Brain microvascular endothelial cell (primary cell): ENCODE measurements at regions not wholly inside any gene's neighbourhood (a gene's known extent, or its start where the extent isn't known, plus 50 kb on each side); places are given as distances from the start of the nearest gene placed in this dataset.

Experiments used
- DNase-seq: peaks from one replicate; pipeline ENCODE4 v3.0.0-alpha.2; 2020
- H3K27ac ChIP-seq: fragments of 250-450 bp; sonication (Bioruptor Pico); 2 replicates; pipeline ENCODE4 v1.5.1; 2020; ENCODE audit warnings: mild to moderate bottlenecking, moderate library complexity
- H3K27me3 ChIP-seq: fragments of 250-450 bp; sonication (Bioruptor Pico); replicated peaks from 2 replicates; pipeline ENCODE4 v1.5.1; 2020; ENCODE audit warnings: mild to moderate bottlenecking
- H3K36me3 ChIP-seq: fragments of 250-450 bp; sonication (Bioruptor Pico); replicated peaks from 2 replicates; pipeline ENCODE4 v1.5.1; 2020; ENCODE audit warnings: mild to moderate bottlenecking
- H3K4me3 ChIP-seq: 2 replicates; pipeline ENCODE4 v1.5.1; 2011; ENCODE audit warnings: low read depth, mild to moderate bottlenecking, control low read depth, low read length, moderate library complexity
- CTCF ChIP-seq: IDR thresholded peaks from 2 replicates; pipeline ENCODE4 v1.5.1; 2011; ENCODE audit warnings: low read depth, mild to moderate bottlenecking, moderate library complexity, low read length, control low read depth, inconsistent platforms; ENCODE audit errors: missing control alignments
- in situ Hi-C: cut with HindIII; loops from 2 replicates; pipeline ENCODE4 v1.10.0; 2017; ENCODE audit warnings: low sequenced_read_pairs, low pct_ligation_motif_present

DNA sequence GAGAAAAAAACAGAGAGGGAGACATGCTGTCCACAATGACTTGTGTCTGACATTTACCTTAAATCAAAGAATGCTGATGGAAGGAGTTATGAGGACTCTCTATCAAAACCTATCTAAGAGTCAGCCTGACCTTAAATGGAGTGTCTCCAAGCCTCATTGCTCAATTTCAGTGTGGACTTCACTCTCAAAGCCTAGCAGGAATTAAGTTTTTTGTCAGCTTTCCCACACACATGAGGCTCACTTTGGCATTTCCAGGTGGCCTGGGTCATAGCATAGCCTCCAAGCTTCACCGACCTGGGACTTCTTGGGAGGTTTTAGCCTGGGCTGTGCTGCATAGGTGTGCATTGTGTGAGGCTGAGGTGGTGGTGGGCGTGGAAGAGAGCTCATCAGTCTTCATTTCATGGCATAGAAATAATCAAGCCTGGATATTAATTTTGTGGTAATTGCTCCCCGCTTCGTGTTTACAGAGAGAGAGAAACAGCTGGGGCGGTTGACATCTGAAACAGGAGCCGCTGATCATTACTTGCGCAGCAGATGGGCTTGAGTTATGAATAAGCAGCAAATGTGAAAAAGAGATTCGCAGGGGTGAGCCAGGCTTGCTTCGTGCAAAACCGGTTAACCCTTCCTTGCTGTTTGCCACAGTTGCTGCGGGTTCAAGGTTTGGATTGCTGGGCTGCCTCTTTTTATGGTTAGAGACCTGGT, 647.8 kb downstream of the INHBA start:
- no peak overlapping the region for H3K4me3 ChIP-seq
- no peak overlapping the region for H3K27ac ChIP-seq
- in situ Hi-C loops = no loop called here
- no peaks in the 10 kb centered on the region for H3K27me3 ChIP-seq
- TF ChIP-seq CTCF = no peak
- DNase-seq = no peak
- no peaks in the 10 kb centered on the region for H3K36me3 ChIP-seq

DNA sequence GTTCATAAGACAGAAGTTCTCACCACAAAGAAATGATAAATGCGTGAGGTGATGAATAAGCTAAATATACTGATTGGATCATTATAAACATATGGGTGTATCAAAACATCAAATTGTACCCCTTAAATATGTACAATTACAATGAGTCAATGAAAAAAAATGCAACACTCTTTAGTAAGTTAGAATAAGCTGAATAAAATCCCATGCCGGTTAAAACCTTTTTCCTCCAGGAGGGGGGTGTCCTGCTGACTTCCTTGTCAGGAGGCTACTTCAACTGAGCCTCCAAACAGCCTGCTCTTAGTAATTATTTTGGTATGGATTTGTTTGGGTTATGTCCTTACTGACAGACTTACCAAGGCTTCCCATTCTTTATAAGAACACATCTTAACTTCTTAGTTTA, 649.1 kb downstream of the INHBA start:
- H3K36me3 ChIP-seq = no peaks in the 10 kb centered on the region
- no peaks in the 10 kb centered on the region for H3K27me3 ChIP-seq
- TF ChIP-seq CTCF = peak; percentile 33
- no peak overlapping the region for H3K27ac ChIP-seq
- no peak for DNase-seq
- in situ Hi-C loops = no loop called here
- no peak overlapping the region for H3K4me3 ChIP-seq

DNA sequence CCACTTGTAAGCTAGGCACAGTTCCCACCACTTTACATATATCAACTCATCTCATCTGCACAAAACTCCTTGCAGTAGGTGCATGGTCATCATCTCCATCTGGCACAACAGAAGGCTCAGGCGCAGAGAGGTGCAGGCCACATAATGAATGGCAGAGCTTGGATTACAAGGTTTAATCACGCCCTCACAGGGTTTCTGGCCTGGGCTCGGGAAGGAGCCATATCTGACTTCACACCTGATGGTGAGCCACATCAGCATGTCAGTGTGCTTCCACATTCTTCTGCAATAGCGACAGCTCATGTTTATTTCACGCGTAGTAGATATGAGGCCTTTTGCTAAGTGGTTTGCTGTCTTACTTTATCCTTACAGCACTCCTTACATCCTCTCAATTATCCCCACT, 650.2 kb downstream of the INHBA start:
- no peak for TF ChIP-seq CTCF
- no peak for DNase-seq

DNA sequence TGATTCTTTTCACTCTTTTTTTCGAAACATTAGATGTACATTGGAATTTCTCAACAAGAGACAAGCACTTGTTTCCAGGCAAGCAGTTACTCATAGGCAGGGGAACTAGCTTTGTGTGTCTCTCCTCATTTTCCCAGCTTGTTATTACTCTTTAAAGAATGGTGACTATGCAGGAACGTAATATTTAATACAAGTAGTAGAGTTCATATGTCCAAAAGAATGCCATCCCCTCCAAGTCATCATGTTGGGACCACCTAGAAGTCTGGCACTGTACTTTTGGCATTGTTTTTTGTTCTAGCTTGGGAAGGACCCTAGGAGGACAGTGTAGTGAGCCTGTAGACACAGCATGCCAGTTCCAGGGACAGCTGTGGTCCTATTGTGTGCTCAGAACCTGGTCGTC, 650.7 kb downstream of the INHBA start:
- TF ChIP-seq CTCF = no peak
- no peaks in the 10 kb centered on the region for H3K27me3 ChIP-seq
- H3K4me3 ChIP-seq = no peak overlapping the region
- in situ Hi-C loops = no loop called here
- H3K27ac ChIP-seq = no peak overlapping the region
- H3K36me3 ChIP-seq = no peaks in the 10 kb centered on the region
- DNase-seq = no peak

More for the DNA sequence above, 650.2 kb downstream of the INHBA start:
- Histone ChIP-seq H3K27me3 (no peaks in the 10 kb centered on the region), H3K36me3 (no peaks in the 10 kb centered on the region), H3K4me3 (no peak overlapping the region), H3K27ac (no peak overlapping the region)
- in situ Hi-C loops = no loop called here

- H3K36me3 ChIP-seq = no peaks in the 10 kb centered on the region
- no peak overlapping the region for H3K27ac ChIP-seq
- no peak for TF ChIP-seq CTCF
- in situ Hi-C loops = no loop called here
- H3K27me3 ChIP-seq = no peaks in the 10 kb centered on the region
- no peak overlapping the region for H3K4me3 ChIP-seq
- DNase-seq = no peak
Measured at GRCh38 chr7:41051535-41051934, 651.4 kb downstream of the INHBA start.

DNA sequence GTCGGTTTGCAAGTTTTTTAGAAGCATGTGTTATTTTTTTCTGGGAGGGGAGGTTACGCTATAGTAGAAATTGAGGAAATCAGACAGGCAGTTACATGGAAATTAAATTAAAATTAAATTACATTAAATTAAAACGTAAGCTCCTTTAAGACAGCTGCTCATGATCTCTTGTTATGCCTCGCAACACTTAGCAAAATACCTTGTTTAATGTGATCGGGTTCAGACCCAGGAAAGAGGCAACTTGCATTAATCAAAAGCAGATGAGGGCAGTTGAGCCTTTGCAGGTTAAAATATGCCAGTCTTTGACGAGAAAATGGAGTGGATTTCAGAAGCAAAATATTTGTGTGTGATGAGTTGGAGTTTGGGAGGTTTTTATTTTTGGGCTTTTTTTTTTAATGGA, 651.8 kb downstream of the INHBA start:
- in situ Hi-C loops = no loop called here
- H3K27ac ChIP-seq = no peak overlapping the region
- TF ChIP-seq CTCF = no peak

More for the DNA sequence above, 651.8 kb downstream of the INHBA start:
- H3K27me3 ChIP-seq = no peaks in the 10 kb centered on the region
- no peak overlapping the region for H3K4me3 ChIP-seq
- no peaks in the 10 kb centered on the region for H3K36me3 ChIP-seq
- DNase-seq = no peak
